ENCODE measurements at regions not wholly inside any gene's neighbourhood (a gene's known extent, or its start where the extent isn't known, plus 50 kb on each side); places are given as distances from the start of the nearest gene placed in this dataset.
"Not testable (repeated sequence)": the region's sequence is repeated elsewhere in the genome, so short reads cannot be mapped to it uniquely, and the experiment has no call there.

DNA sequence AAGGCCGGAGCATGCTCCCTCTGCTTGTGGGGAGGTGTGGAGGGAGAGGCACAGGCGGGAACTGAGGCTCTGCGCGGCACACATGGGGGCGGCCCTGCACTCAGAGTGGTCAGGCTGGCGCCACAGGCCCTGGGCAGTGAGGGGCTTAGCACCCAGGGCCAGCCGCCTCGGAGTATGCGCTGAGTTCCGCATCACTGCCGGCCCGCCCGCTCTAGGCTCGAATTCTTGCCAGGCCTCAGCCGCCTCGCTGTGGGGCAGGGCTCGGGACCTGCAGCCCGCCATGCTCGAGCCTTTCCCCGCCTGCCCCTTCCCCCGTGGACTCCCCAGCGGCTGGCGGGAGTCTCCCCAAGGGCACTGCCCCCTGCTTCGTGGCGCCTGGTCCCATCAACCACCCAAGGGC is 905.9 kb downstream of the SPATA31A6 start:
- TF ChIP-seq, protein P1, sequence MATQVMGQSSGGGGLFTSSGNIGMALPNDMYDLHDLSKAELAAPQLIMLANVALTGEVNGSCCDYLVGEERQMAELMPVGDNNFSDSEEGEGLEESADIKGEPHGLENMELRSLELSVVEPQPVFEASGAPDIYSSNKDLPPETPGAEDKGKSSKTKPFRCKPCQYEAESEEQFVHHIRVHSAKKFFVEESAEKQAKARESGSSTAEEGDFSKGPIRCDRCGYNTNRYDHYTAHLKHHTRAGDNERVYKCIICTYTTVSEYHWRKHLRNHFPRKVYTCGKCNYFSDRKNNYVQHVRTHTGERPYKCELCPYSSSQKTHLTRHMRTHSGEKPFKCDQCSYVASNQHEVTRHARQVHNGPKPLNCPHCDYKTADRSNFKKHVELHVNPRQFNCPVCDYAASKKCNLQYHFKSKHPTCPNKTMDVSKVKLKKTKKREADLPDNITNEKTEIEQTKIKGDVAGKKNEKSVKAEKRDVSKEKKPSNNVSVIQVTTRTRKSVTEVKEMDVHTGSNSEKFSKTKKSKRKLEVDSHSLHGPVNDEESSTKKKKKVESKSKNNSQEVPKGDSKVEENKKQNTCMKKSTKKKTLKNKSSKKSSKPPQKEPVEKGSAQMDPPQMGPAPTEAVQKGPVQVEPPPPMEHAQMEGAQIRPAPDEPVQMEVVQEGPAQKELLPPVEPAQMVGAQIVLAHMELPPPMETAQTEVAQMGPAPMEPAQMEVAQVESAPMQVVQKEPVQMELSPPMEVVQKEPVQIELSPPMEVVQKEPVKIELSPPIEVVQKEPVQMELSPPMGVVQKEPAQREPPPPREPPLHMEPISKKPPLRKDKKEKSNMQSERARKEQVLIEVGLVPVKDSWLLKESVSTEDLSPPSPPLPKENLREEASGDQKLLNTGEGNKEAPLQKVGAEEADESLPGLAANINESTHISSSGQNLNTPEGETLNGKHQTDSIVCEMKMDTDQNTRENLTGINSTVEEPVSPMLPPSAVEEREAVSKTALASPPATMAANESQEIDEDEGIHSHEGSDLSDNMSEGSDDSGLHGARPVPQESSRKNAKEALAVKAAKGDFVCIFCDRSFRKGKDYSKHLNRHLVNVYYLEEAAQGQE (IDR thresholded peaks at IDR 0.05), result not testable (repeated sequence)
- TF ChIP-seq, protein P2, sequence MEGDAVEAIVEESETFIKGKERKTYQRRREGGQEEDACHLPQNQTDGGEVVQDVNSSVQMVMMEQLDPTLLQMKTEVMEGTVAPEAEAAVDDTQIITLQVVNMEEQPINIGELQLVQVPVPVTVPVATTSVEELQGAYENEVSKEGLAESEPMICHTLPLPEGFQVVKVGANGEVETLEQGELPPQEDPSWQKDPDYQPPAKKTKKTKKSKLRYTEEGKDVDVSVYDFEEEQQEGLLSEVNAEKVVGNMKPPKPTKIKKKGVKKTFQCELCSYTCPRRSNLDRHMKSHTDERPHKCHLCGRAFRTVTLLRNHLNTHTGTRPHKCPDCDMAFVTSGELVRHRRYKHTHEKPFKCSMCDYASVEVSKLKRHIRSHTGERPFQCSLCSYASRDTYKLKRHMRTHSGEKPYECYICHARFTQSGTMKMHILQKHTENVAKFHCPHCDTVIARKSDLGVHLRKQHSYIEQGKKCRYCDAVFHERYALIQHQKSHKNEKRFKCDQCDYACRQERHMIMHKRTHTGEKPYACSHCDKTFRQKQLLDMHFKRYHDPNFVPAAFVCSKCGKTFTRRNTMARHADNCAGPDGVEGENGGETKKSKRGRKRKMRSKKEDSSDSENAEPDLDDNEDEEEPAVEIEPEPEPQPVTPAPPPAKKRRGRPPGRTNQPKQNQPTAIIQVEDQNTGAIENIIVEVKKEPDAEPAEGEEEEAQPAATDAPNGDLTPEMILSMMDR (IDR thresholded peaks at IDR 0.05), result not testable (repeated sequence)
